HG02973 (cell line): ENCODE measurements at regions not wholly inside any gene's neighbourhood (a gene's known extent, or its start where the extent isn't known, plus 50 kb on each side); places are given as distances from the start of the nearest gene placed in this dataset.

Experiments used
- ATAC-seq: cut with Tn5 transposase; IDR thresholded peaks from one replicate; pipeline ENCODE4 v1.9.1; 2021; ENCODE audit warnings: moderate library complexity; ENCODE audit not compliant: unreplicated experiment

DNA sequence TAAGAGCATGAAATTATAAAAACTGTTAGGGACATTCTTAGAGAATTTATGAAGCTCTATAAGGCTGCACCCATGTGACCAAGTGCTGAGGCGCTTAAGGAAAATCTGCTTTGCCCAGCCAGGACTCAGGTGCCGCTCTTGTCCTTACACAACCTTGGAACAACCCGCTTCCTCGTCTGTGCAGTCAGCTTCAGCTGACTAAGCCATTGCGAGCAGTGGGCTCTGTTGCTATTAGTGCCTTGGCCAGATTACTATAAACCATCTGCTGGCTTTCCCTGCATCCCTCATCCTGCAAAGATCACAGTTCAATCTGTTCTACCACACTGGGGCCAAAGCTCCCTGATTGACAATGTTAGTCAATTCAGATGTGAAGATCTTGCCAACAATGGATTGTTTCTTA, 89.1 kb upstream of the E2F3 start:
- ATAC-seq: no peak

DNA sequence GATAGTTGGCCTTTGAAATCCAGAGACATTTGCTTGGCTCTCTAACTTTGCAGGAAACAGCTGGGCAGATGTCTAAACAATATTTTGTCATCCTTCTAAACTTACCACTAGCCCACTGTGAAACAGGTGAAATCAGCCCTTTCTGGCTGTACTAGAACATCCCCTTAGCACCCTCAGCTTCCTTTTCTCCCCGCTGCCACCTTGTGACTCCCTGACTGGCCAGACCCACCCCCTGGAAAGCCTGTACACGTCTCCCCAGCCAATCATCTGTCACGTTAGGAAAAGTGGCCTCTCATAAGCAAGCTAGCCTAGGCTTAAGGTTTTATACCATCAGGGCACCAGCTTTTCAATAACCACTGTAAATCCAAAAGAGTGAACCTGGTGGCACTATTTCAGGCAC, 88.6 kb upstream of the E2F3 start:
- no peak for ATAC-seq

DNA sequence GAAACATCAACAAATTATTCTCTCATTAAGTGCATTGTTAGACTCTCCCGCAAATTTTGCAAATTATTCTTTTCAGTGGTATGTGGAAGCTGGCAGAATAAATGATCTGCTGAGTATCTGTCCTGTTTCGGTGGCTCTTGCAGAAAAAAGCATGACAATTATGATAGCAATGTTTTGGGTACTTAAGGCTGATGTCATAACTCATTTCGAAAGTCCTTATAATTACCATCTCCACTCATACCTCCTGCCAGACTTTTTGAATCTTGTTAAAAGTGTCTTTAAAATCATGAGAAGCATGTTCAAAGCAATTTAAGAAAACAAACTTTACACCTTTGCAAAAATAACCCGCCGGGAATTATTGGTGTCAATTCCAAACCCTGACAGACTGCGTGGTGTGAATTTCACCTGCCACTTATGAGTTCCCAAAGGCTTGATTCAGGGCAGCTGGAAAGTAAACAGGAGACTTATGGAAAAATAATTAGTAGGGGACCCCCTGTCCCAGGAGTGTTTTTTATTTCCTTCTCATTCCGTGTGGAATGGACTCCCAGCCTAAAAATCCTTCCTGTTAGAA, 87.6 kb upstream of the E2F3 start:
- ATAC-seq: no peak

GRCh38 chr6:20314866-20315845, 86.5 kb upstream of the E2F3 start:
- ATAC-seq: no peak

DNA sequence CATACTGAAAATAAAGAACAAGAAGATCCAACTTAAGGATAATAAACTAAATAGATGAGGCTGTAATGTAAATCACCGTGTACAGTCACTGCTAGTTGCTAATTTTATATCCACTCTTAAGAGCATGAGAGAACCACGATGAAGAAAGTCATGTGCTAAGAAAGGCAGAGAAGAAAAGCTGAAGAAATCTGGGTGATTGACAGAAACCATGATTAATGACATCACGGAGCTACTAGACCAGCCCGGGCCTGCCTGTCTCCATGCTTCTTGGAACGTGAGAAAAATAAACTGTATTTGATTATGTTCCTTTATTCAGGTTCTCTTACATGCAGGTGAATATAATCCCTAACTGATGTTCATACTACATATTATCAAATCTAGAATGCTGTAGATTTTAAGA, 84.2 kb upstream of the E2F3 start:
- no peak for ATAC-seq

- no peak for ATAC-seq
These were observed 82.8 kb upstream of the E2F3 start for GRCh38 chr6:20318851-20319387.

DNA sequence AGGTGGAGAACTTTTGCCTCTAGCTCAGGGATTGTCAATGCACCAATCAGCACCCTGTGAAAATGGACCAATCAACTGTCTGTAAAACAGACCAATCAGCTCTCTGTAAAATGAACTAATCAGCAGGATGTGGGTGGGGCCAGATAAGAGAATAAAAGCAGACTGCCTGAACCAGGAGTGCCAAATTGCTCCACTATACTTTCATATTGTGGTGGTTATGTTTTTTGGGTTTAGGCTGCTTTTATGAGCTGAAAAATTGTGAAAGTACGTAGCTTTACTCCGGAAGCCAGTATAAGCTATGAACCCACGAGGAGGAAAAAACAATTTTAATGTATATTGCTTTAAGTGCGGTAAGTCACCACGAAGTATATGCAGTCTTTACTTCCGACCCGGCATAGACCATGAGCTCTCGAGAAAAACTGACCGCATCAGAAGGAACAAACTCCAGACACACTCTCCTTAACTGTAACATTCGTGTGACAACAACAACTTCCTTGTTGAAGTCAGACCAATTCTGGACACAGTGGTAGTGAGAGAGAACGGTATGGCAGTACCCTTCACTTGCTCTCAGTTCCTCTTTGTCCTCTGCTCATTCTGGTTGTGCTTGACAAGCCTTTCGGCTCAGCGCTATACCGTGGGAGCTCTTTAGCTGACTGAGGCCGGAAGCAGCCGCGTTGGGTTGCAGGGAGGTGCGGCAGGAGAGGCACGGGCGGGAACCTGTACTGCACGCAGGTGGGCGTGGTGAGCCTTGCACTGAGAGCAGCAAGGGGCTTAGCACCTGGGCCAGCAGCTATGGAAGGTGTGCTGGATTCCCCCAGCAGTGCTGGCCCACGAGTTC, 81.9 kb upstream of the E2F3 start:
- peak; percentile 99 for ATAC-seq

GRCh38 chr6:20325641-20326421, 75.8 kb upstream of the E2F3 start:
- no peak for ATAC-seq

DNA sequence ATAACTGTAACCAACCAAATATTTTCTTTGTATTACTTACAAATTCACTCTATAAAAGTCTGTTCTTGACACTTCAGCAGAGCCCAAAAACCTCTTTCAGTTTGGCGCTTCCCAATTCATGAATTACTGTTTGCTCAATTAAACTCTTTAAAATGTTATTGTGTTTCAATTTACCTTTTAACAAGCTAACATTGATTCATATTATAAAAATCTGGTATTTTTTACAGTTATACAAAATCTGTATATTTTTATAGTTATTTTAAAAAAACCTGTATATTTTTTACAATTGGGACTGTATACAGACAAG, 75.3 kb upstream of the E2F3 start:
- ATAC-seq: no peak

GRCh38 chr6:20327141-20327540, 74.5 kb upstream of the E2F3 start:
- no peak for ATAC-seq

DNA sequence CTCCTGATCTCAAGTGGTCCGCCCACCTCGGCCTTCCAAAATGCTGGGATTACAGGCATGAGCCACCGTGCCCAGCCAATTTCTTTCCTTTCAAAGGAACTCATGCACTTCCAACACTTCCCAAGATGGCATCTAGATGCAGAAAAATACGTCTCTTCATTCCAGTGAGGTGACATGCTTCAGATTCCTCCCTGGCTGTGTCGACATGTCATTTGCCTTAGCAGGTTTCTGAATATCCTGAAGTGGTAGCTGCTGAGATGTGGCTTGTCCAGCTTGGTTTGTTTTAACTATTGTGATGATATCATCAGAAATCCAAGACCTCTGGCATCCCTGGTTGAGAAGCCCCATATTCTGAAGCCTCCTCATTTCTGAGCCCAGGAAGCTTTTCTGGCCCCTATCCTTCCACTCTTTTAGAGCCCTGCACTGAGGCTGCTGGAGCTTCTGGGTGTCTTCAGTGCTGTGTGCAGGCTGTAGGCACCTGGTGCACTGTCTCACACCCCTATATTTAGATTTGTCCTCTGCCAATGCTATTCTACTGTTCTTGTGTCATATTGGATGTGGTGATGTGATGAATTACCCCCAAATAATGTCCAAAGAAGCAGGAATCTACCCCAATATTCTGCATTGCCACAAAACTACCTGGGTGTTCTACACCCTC, 73.3 kb upstream of the E2F3 start:
- ATAC-seq: no peak

- no peak for ATAC-seq
These were observed 72.8 kb upstream of the E2F3 start for GRCh38 chr6:20328924-20329300.

DNA sequence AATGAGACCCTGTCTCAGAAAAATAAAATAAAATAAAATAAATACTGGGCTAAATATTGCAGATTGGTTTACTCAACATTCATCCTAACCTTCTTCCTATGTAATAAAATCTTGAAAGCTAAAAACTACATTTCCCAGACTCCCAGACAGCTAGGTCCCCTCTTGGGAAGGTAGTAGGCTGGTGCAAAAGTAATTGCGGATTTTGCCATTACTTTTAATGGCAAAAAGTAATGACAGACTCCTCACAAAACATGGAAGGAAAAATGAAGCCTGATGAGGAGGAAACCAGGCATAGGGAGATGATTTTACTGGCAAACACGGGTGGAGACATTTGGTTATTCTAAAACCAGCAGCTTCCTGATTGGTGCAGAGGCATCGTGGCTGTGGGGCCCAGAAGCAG, 70.6 kb upstream of the E2F3 start:
- ATAC-seq: no peak

- no peak for ATAC-seq
These were observed 70.1 kb upstream of the E2F3 start for GRCh38 chr6:20331625-20332024.

GRCh38 chr6:20332441-20333006, 69.2 kb upstream of the E2F3 start:
- ATAC-seq: no peak

GRCh38 chr6:20333721-20334269, 67.9 kb upstream of the E2F3 start:
- ATAC-seq: no peak

DNA sequence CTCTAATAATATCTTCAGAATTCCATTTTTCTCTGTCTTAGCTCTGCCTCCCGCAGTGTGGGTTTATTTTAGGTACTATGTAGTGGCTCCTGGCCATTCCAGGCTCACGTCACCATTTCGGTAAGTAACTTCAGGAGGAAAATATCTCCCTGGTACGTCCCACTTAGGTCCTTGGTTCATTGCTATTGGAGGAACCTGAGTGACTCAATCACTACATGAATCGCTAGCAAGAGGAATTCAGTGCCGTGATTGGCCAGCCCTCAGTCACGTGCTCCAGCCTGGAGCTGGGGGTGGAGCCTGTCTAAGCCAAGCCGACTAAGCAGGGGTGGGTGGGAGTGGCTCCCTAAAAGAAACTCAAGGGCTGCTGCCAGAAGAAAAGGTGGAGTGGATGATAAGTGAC, 67.3 kb upstream of the E2F3 start:
- no peak for ATAC-seq

DNA sequence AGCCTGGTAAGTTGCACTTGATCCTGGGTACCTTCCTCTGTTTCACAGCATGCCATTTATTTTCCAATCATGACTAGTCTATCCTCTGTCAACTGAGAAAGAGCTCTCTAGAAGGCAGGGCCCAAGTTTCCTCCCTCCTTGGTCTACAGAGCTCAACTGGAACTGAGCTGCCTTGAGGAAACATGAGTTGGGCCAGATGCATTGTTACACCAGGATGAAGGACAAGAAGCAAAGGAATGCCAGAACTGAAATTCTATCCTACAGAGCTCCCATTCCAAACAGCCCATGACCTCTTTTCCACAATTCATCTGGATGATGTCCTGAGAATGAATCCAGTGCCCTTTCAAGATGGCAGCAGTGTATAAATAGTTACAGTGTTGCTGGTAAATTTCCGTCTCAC, 66.7 kb upstream of the E2F3 start:
- no peak for ATAC-seq

DNA sequence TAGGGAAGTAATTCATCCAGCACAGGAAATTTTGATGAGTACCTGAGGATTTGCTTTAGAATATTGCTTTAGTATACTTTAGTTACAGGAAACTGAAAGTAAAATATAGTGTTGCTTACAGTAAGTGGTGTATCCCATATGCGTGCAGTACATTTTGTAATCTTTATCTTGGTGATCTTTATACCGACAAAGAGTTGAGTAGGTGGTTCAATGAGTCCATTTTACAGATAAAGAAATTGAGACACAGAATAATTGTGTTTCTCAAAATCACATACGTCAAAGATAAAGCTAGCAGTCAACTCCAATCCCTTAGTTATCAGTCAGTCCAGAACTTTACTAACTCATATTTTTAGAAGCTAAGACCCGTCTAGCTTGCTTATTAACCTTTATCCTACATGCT, 65.8 kb upstream of the E2F3 start:
- ATAC-seq: no peak

DNA sequence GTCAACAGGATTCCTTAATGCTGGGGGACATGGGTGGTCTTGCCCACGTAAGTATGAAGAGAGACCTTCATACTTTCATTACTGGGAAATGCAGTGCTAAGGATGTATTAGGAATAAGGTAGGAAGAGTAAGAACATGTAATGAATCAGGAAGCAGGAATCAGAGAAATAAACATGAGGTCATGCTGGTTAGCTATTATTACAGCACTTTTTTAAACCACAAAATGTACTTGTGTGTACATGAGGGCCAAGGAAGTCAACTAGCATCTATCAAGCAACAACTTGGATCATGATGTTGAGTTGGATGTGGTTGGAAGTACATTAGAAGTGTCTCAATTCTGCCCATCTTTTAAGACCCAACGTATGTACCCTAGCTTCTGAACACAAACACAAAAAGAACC, 63.5 kb upstream of the E2F3 start:
- no peak for ATAC-seq
